ENCODE measurements at regions not wholly inside any gene's neighbourhood (a gene's known extent, or its start where the extent isn't known, plus 50 kb on each side); places are given as distances from the start of the nearest gene placed in this dataset.

DNA sequence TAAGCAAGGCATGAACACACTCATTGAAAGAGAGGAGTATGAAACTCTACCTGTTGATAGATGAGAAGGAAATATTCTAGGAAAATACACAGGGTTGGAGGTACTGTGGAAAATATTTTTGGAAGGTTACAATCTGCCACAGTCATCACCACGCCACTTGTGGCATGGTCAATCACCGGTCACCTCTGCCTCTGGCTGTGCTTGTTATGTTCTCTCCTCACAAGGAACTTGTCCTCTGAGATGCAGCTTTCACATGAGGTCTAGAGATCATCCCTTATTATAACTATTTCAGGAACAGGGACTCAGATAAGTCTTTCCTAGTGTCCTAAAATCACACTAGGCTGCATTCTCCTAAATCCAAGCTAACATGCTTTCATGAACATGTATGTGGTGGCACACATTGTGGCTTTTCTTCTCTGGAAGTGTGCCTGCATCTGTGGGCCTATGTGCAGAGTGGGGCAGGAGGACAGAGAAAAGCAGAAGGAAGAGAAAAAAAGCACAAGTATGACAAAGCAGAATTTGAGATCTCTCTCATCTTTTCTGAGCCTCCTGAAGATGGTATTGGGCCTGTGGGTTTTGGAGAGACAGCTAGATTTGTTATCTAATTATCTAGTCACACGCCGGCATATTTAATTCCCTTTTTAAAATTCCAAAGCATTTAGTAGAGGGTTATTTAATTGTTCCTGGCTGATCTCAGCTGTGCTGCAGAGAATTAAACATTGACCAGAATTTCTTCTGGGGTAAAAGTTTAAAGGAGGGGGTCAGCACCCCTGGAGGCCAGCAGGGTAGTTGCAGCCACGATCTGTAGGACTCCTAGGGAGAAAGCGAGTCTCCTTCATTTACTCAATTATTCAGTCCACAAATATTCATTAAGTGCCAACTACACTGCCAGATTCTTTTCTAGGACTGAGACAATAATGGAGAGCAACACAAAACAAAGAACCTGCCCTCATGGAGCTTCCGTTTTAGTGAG is 294.6 kb downstream of the RDH14 start:
- no peak for DNase-seq (ENCODE audit: low read depth in 2 of 2)

DNA sequence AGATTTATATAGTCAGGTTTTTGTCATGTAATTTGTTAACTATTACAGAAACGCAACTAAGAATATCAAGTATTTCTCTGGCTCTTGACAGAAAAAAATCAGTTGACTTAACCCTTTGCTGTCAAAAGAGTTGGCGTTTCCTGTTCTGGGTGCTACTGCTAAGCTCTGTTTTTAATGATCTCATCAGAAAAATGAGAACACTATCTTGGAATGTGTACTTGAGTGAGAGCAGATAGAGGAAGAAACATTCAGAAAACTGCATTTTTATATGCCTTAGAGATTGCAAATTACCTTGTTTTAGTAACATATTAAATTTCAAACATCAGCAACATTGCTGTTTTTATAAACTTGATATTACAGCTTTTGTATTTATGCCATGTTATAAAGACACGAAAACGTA is 297.9 kb downstream of the RDH14 start:
- DNase-seq (ENCODE audit: low read depth in 2 of 2) = no peak

DNA sequence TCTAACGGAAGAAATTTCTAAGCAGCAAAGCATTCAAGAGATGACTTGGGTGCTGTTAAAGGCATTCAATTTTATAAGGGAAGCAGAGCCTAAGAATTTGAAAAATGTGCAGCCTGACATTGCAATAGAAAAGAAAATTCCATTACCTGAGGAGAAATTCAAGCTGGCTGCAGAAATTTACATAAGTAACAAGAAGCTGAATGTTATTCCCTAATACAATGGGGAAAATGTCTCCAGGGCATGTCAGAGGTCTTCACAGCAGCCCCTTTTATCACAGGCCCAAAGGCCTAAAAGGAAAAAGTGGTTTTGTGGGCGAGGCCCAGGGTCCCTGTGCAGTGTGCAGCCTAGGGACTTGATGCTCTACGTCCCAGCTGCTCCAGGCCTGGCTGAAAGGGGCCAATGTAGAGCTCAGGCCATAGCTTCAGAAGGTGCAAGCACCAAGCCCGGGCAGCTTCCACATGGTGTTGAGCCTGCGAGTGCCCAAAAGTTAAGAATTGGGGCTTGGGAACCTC is 306.7 kb downstream of the RDH14 start:
- no peak for DNase-seq (ENCODE audit: low read depth in 2 of 2)

DNA sequence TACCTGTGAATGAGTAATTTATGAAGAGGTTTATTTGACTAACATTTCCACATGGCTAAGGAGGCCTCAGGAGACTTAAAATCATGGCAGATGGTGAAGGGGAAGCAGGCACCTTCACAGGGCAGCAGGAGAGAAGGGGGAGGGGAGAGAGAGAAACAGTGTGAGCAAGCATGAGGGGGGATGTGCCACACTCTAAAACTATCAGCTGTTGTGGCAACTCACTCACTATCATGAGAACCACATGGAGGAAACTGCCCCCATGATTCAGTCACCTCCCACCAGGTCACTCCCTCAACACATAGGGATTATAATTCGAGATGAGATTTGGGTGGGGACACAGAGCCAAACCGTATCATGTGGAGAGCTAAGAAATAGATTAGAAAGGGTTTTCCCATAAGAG is 309.0 kb downstream of the RDH14 start:
- no peak for DNase-seq (ENCODE audit: low read depth in 2 of 2)

DNA sequence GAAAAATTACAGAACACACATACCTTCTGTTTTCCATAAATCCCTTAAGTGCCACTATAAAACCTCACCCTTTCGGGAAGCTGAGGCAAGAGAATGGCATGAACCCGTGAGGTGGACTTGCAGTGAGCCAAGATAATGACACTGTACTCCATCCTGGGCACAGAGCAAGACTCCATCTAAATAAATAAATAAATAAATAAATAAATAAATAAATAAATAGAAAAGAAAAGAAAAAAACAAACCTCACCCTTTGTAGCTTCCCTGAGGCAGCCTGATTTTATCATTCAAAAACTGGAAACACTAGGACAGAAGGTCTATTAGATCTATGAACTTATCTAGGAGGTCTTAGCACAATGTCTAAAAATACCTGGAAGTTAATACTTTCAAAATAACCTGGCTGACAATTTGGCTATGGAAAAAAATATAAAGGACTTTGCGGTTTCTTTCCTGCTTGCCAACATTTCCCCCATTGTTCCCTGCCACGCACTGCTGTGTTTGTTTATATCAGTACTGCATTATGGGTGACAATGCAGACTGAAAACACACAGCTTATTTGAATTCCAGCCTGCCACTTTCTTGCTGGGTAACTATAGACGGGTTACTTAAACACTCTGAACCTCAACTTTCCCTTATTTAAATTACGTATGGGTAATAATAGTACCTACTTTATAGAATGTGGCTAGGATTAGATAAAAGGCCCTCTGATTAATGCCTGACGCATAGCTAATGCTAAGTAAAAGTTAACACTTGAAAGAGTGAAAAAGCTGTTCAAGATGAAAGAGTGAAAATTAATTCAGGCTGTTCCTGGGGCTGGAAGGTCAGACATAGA is 313.0 kb downstream of the RDH14 start:
- no peak for DNase-seq (ENCODE audit: low read depth in 2 of 2)

DNA sequence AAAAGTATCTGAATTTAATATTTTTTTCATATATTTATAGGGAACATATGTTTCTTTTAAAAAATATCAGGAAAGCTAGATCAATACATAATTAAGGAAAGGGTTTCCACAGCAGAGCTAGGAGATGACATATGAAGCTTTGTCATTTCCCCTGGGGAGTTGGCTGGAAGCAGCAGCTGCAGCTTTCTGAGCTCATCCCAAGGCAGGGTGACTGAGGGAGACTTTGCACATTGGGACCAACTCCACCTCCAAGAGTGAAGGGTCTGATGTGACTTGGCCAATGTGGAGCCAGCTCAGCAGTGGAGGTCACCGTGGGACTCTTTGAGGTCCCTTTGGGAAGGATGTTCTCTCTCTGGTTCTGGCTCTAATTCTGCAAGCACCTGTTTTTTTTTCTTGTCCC is 315.1 kb downstream of the RDH14 start:
- DNase-seq (ENCODE audit: low read depth in 2 of 2) = no peak

DNA sequence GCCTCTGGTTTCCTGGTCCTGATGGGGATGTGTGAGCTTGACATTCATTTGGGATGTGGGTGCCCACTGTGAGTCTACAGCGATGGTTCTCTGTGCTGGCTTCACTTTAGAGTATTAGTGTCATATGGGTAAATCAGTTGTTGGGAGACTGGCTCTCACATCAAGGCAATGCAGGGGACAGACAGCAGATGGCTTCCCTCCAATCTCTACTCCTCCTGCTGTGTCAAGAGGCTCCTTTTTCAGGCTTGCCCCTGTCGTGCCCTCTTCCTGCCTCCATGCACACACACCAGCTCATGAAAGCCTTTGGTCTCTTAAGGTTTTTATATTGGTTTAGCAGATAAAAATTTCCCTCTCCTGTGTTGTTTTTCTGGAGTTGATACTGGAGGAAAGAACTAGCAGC is 315.6 kb downstream of the RDH14 start:
- no peak for DNase-seq (ENCODE audit: low read depth in 2 of 2)

DNA sequence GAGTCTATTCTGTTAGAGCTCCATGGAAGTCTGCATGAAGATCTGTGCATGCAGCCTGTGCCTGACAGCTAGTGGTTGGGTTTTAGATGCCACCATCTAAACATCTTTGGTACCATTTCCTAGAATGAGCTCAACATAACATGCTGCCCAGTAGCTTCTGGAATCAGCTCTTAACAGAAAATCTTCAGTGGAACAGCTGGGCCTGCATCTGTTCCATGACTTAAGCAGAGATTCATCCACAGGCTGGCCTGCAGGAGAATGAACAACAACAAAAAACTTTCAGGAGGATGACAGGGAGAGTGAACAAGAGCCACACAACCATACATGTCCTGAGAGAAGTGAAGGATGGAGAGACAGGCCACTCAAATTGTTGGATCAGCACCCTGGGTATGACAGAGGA is 316.6 kb downstream of the RDH14 start:
- DNase-seq (ENCODE audit: low read depth in 2 of 2) = no peak

DNA sequence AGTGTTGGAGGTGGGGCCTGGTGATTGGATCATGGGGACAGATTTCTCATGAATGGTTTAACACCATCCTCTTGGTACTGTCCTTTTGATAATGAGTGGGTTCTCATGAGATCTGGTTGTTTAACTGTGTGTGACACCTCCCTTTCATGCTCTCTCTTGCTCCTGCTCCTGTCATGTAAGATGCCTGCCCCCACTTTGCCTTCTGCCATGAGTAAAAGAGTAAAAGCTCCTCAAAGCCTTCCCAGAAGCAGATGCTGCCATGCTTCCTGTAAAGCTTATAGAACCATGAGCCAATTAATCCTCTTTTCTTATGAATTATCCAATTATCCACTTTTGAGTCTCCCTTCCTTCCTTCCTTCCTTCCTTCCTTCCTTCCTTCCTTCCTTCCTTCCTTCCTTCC is 317.7 kb downstream of the RDH14 start:
- no peak for DNase-seq (ENCODE audit: low read depth in 2 of 2)

DNA sequence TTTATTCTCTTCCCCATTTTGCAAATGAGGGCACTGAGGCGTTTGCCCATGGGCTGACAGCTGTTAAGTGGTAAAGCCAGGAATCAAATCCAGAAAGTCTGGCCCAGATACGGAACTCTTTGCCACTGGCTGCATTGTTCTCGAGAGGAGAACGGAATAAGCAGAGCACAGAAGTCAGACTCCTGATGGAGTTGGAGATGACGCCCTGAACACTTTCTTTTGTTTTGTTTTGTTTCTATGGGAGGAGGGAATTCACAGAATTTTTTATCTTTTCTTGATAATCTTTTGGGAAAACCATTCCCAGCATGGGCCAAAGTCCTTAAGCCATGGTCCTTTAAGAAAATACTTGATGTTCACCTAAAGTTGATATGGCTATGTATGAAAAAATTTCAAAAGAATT is 322.2 kb downstream of the RDH14 start:
- DNase-seq (ENCODE audit: low read depth in 2 of 2) = no peak

DNA sequence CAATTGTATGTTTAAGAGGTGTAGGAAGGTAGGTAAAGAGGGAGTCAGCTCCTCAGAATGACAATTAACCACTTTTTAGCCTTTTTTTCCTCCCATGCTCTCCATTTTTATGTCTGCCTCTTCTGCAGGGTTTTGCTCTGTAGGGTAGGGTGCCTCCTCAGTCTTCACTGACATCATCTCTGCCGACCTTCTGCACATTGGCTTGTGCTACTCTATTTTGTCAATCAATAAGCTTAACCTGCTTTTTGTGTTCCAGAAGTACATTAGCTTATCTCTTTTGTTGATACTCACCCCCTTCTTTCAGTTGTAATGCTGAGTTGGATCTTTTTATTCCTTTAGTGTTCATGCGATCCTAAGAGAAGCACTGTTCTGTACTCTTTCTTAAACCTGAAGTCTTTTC is 323.2 kb downstream of the RDH14 start:
- no peak for DNase-seq (ENCODE audit: low read depth in 2 of 2)

DNA sequence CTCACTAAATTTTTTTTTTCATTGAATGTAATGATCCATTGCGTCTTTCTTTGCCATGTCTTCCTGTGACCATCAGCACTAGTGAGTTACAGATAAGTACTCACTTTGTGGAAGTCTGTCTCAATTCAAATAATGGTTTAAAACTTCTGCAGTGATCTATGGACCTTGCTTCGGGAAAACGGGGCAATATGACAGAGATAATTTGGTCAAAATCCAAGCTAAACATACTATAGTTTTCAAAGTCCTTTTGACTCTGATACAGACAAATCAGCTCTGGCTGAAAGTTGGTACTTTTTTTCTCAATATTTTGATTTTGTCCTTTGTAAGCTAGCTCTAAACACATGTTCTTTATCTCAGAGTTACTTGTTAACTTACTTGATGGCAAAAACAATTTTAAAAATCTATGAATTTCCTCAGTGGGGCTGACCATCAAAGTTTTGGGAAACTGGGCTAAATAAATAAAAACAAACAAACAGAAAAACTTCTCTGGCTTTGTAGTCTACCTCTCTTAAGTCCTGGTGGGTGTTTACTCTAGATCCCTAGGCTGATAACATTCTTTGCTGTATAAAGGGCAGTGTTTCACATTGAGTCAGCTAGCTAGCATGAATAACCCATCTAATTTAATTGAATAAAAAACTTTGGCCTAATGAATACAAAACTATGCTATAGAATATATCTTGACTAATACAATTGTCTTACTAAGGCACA is 327.6 kb downstream of the RDH14 start:
- no peak for DNase-seq (ENCODE audit: low read depth in 2 of 2)

DNA sequence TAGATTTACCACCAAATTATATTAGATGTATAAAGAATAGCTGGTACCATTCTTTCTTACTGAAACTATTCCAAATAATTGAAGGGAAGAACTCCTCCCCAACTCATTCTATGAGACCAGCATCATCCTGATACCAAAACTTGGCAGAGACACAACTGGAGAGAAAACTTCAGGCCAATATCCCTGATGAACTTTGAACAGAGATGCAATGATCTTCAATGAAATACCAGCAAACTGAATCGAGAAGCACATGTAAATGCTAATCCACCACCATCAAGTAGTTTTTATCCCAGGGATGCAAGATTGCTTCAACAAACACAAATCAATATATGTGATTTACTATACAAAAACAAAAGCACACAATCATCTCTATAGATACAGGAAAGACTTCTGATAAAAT is 329.8 kb downstream of the RDH14 start:
- DNase-seq (ENCODE audit: low read depth in 2 of 2) = no peak

DNA sequence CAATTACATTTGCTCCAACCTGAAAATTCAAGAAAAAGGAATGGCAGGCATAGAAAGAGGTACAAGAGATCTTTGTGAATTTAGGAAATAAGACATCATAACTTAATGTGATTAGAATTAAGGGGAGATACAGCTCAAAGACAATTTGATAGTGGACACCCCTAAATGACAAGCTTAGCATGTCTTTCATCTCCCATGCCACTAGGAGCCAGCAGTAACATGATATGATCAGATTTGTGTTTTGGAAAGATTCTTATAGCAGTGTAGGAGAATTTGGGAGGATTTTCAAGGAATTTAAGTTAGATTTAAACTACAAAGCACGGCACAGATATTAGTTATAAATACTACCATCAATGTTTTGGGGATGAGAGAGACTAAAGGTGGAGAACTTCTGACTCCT is 340.8 kb downstream of the RDH14 start:
- DNase-seq (ENCODE audit: low read depth in 2 of 2) = no peak

DNA sequence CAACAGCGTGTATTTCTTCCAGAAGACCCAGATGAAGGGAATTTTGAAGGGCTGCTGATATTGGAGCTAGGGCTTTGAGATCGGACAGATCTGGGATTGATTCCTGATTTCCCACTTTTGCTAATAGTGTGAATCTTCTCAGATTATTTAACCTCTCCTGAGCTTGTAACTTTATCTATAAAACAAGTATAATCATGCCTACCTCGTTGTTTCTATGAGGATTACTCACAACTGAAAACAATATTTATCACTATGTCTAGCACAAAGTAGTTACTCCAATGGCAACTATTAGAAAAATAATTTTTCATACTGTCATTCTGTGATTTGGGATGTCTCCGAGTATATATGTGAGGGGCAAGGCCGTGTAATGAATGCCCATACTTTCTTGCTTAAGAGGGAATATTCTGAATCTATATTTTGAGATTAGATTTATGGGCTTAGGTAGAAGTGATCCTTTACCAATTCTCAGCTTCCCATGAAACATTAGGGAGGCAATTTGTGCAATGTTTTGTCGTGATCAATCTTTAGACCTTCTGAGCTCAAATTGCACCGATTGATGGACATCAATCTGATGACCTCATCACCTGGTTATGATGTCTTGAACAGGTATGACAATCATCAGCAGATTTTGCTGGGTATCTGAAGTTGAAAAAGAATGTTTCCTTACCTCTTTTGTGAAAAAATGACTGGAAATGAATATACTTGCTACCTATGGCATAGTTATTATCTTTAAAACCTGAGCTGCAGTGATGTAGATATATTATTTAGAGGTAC is 339.9 kb downstream of the KCNS3 start:
- no peak for DNase-seq (ENCODE audit: low read depth in 2 of 2)

DNA sequence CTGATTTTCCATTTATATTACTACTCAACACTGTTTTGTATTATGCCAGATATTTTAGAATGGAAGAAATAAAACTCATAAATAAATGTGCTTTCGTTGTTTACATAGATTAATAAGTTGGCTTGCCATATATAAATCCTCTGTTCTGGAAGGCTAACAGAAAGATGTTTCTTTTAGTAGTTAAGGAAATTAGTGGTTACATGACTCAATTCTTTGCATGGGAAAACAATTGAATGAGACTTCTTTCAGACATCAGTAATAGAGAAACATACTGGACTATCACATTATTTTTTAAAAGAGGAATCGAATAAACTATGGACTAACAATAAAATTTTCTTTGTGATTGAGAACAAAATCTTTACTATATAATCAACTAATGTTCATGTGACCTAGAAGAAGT is 336.5 kb downstream of the KCNS3 start:
- no peak for DNase-seq (ENCODE audit: low read depth in 2 of 2)

DNA sequence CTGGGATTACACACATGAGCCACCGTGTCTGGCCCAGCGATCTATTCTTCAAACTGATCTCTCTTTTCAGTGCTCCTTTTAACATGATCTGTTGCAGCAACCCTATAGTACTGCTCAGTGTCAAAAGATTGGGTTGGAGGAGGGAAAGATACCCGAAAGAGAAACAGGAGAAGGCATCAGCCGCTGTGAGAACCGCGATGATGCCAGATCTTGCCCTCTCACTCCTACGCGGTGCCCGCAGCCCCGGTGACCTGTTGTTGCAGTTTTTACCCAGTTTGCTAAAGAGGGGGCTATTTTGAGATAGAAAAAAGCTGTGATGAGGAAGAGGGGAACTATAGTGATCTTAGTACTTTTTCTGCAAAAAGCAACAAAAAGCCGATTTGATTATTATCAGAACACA is 335.5 kb downstream of the KCNS3 start:
- DNase-seq (ENCODE audit: low read depth in 2 of 2) = no peak

DNA sequence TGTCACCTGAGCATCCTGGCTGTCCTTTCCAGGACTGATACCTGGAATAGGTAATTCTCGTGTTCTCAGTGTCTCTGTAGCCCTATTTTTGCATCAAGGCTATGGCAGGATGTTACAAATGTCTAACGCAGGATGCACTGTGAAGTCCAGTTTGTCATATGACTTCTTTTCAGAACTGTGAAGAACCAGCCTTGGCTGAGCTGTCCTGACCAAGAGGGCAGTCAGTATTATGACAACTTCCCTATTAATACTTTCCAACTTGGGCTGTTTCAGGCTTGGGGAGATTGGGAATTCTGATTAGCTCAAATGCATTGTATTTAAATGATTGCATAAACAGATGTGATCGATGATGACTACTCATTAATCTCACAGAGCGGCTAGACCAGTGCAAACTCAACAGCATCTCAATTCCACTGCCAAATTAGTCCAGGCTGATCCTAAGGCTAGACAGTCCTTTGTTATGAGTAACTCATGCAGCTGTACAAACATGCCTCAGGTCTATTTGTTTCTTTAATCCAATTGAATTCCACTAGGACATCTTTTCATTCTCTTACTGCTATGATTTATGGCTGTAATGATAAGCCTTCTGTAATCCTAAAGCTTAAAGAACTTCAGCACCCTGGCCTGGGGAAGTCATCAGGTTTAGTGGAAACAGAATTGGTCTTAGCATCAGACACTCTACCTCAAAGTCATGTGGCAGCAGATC is 331.6 kb downstream of the KCNS3 start:
- no peak for DNase-seq (ENCODE audit: low read depth in 2 of 2)

DNA sequence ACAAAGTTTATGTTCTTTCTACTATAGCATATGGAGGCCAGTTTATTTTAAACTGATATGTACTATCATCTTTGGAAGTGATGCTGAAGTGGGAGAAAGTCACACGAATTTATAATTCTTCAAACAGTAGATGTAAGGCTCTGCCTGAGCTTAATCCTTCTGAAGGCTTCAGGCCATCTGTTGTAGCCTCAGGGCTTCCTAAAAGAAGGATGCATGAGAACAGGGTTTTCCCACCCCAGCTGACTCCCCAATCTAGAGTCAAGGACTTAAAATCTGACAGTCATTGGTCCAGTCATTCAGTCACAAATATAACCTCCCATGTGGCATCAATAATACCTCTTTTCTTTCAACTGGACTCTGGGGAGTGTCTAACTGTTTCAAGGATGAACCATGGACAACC is 330.5 kb downstream of the KCNS3 start:
- DNase-seq (ENCODE audit: low read depth in 2 of 2) = no peak

DNA sequence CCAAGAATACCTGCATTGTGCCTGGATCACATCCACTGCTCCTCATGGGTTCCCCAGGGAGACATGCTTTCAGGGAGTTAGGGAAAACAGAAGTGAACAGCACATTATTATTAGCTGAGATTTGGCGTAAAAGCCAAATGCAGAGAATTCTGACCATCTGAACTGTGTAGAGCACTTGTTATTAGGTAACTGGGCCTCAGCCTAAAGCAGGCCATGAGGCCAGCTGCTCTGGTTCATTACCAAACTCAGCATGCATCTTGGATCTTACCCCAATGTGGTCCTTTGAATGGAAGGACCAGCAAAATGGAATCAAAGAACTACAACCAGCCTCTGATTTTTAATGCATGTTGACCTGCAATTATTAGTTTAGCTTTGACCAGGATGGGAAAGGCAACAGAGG is 322.3 kb downstream of the KCNS3 start:
- DNase-seq (ENCODE audit: low read depth in 2 of 2) = no peak

DNA sequence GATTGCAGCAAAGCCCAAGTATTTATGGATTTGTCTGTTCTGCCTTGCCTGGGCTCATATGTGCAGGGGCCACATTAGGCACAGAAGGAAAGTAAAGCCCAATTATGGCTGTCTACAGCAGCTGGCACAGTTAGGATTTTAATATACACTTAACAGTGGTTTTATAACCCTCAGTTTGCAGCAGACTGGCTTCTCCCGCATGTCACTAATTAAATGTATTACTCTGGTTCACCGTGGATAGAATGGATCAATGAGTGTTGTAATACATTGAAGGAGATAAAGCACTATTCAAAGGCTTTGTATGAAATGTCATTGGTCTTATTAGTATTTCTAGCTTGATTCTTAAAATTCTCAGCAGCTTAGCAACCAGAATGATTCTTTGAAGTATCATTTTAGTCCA is 320.2 kb downstream of the KCNS3 start:
- DNase-seq (ENCODE audit: low read depth in 2 of 2) = no peak
